Activated CD8-positive, alpha-beta memory T cell treated with anti-CD3 and anti-CD28 coated beads, Interleukin-2, amount 10 ng/mL, durations not matched to agents 7 days and 5 days (primary cell): ENCODE measurements at regions not wholly inside any gene's neighbourhood (a gene's known extent, or its start where the extent isn't known, plus 50 kb on each side); places are given as distances from the start of the nearest gene placed in this dataset.

Experiments used
- ATAC-seq: fragments of 150-1000 bp; cut with Tn5 transposase; one replicate; pipeline ENCODE4 v1.10.0; 2021; ENCODE audit warnings: moderate library complexity
- CTCF ChIA-PET: fragments of 350-600 bp; sonication (Branson Sonifier 250); formaldehyde crosslinking; loops from one replicate; lab custom pipeline; 2021; ENCODE audit warnings: antibody characterized with exemption; lab: Charles Lee
- DNase-seq: peaks from one replicate; pipeline ENCODE4 v3.0.0-alpha.2; 2020
- H3K27ac Mint-ChIP-seq: one replicate; pipeline ENCODE4 v1.8.0; 2021; ENCODE audit warnings: mild to moderate bottlenecking, mixed read lengths
- H3K27me3 Mint-ChIP-seq: one replicate; pipeline ENCODE4 v1.8.0; 2021; ENCODE audit warnings: mixed read lengths
- H3K36me3 Mint-ChIP-seq: one replicate; pipeline ENCODE4 v1.8.0; 2021; ENCODE audit warnings: mild to moderate bottlenecking, mixed read lengths
- H3K4me1 Mint-ChIP-seq: one replicate; pipeline ENCODE4 v1.8.0; 2021; ENCODE audit warnings: mixed read lengths
- H3K4me3 Mint-ChIP-seq: one replicate; pipeline ENCODE4 v1.8.0; 2021; ENCODE audit warnings: mild to moderate bottlenecking, moderate library complexity, mixed read lengths
- H3K9me3 Mint-ChIP-seq: one replicate; pipeline ENCODE4 v1.8.0; 2022; ENCODE audit warnings: low read depth, mixed read lengths

GRCh38 chr22:49573109-49573765 lies 254.4 kb downstream of the BRD1 start:
- no peak for DNase-seq
- no peaks in the 10 kb centered on the region for H3K9me3 Mint-ChIP-seq
- H3K4me1 Mint-ChIP-seq: no peaks in the 10 kb centered on the region
- no peak for ATAC-seq
- no peaks in the 10 kb centered on the region for H3K27me3 Mint-ChIP-seq
- H3K27ac Mint-ChIP-seq: no peak overlapping the region
- CTCF ChIA-PET: no interaction called here
- H3K4me3 Mint-ChIP-seq: no peak overlapping the region
- H3K36me3 Mint-ChIP-seq: no peaks in the 10 kb centered on the region

DNA sequence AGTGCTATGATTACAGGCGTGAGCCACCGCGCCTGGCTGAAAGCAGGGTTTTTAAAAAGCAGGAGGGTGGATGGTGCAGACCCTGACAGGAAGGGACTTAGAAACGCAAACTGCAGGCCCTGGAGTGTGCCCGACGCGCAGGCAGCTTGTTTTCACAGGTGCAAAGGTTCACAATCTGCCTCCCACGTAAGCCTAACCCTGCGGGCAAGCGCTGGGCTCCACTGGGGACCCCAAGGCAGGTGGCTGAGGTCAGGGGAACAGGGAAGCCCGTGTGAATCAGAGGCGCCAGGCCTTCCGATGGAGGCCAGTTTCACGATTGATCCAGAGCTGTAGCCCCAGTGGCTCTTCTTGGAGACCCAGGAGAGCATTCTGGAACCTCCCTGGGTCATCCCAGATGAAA lies 256.3 kb downstream of the BRD1 start:
- Mint-ChIP-seq H3K9me3 (no peaks in the 10 kb centered on the region), H3K27me3 (no peaks in the 10 kb centered on the region), H3K27ac (no peak overlapping the region), H3K4me3 (no peak overlapping the region), H3K4me1 (no peaks in the 10 kb centered on the region), H3K36me3 (no peaks in the 10 kb centered on the region)
- ATAC-seq (no peak), DNase-seq (no peak)
- CTCF ChIA-PET: no interaction called here

DNA sequence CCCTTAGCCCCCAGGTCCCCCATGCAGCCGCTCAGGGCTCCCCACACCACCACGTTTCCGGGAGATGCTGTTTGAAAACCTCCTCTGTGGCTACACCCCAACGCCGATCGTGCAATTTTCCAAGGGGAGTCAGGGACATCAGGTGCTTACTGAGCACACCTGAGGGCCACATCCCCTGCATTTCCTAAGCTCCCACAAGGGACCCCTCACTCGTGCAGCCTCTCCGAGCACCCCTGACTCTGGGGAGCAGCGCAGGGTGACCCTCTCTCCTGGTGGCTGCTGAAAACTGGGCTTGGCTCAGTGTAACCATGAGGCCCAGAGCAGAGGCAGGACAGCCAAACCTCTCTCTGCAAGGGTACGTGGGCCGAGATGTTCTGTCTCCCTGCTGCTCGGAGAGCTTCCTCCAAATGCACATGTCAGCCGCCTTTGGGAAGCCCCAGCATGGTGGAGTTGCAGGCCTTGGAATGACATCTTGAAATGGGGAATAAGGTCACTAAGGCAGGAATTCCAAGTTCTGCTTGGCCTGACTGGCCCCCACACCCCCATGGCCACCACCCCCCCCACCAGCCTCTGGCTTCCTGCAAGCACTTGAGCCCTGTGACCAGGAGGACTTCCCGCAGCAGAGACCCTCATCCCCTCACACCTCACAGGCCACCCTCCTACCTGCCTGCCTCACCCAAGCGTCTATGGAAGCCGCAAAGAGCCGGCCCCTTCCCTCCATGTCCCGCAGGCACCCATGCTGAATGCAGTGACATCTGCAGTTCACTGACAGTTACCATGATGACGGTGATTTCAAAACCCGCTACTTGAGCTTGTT lies 257.4 kb downstream of the BRD1 start:
- no peak for DNase-seq
- no peak overlapping the region for H3K27ac Mint-ChIP-seq
- no peaks in the 10 kb centered on the region for H3K9me3 Mint-ChIP-seq
- no peak overlapping the region for H3K4me3 Mint-ChIP-seq
- no peak for ATAC-seq
- H3K36me3 Mint-ChIP-seq: no peaks in the 10 kb centered on the region
- CTCF ChIA-PET: no interaction called here
- H3K4me1 Mint-ChIP-seq: no peaks in the 10 kb centered on the region
- H3K27me3 Mint-ChIP-seq: no peaks in the 10 kb centered on the region

- Mint-ChIP-seq H3K4me3 (no peak overlapping the region), H3K9me3 (no peaks in the 10 kb centered on the region), H3K36me3 (no peaks in the 10 kb centered on the region), H3K4me1 (no peaks in the 10 kb centered on the region), H3K27me3 (no peaks in the 10 kb centered on the region), H3K27ac (no peak overlapping the region)
- DNase-seq (no peak), ATAC-seq (no peak)
- CTCF ChIA-PET: no interaction called here
Observed at GRCh38 chr22:49569286-49570031, 258.2 kb downstream of the BRD1 start.

- no peaks in the 10 kb centered on the region for H3K27me3 Mint-ChIP-seq
- H3K36me3 Mint-ChIP-seq: no peaks in the 10 kb centered on the region
- H3K27ac Mint-ChIP-seq: no peak overlapping the region
- ATAC-seq (no peak), DNase-seq (no peak)
- H3K4me3 Mint-ChIP-seq: no peak overlapping the region
- CTCF ChIA-PET: no interaction called here
- H3K4me1 Mint-ChIP-seq: no peaks in the 10 kb centered on the region
- no peaks in the 10 kb centered on the region for H3K9me3 Mint-ChIP-seq
Observed at GRCh38 chr22:49568751-49569285, 258.9 kb downstream of the BRD1 start.

- Mint-ChIP-seq H3K4me1 (no peaks in the 10 kb centered on the region), H3K9me3 (no peaks in the 10 kb centered on the region), H3K27me3 (no peaks in the 10 kb centered on the region), H3K4me3 (no peak overlapping the region), H3K36me3 (no peaks in the 10 kb centered on the region), H3K27ac (no peak overlapping the region)
- ATAC-seq (no peak), DNase-seq (no peak)
- CTCF ChIA-PET: no interaction called here
Observed at GRCh38 chr22:49567899-49568750, 259.5 kb downstream of the BRD1 start.

DNA sequence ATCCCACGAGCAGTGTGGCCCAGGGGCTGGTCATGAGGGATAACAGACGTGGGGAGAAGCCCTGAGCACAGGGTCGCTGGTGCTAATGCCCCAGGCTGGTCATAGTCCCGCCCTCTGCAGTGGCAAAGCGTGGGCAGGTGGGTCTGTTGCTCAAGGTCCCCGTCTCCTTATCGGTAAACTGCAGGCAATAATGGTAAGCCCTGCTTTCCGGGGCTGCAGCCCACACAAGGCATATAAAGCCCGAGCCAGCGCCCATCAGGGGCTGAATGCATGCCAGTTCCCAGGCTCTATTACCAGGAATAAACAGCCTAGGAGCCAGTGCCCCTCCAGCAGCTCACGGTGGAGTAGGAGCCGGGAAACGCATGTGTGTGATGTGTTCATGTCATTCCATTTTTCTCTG lies 261.0 kb downstream of the BRD1 start:
- CTCF ChIA-PET: no interaction called here
- no peaks in the 10 kb centered on the region for H3K36me3 Mint-ChIP-seq
- no peaks in the 10 kb centered on the region for H3K27me3 Mint-ChIP-seq
- H3K27ac Mint-ChIP-seq: no peak overlapping the region
- no peak overlapping the region for H3K4me3 Mint-ChIP-seq
- no peaks in the 10 kb centered on the region for H3K4me1 Mint-ChIP-seq
- DNase-seq: no peak
- H3K9me3 Mint-ChIP-seq: no peaks in the 10 kb centered on the region
- no peak for ATAC-seq

DNA sequence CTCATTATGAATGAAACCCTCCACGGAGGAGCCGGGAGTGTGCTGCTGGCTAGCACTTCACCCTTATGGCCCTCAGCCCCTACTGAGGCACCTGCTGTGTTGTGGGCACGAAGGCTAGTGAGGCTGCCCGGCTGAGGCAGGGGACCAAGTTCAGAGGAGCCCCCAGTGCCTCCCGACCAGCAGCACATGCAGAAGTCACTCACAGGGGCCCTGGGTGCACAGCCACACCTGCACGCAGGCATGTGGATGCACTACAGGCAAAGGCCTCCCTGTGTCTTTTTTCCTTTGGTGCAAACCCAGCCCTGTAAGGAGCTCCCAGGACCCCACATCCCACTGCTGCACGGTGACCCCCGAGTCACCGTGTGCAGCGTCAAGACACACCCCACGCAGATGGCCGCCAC lies 261.5 kb downstream of the BRD1 start:
- no peaks in the 10 kb centered on the region for H3K27me3 Mint-ChIP-seq
- H3K4me1 Mint-ChIP-seq: no peaks in the 10 kb centered on the region
- no peaks in the 10 kb centered on the region for H3K36me3 Mint-ChIP-seq
- ATAC-seq (no peak), DNase-seq (no peak)
- H3K27ac Mint-ChIP-seq: no peak overlapping the region
- no peaks in the 10 kb centered on the region for H3K9me3 Mint-ChIP-seq
- CTCF ChIA-PET: no interaction called here
- H3K4me3 Mint-ChIP-seq: no peak overlapping the region

GRCh38 chr22:49565516-49565855 lies 262.2 kb downstream of the BRD1 start:
- CTCF ChIA-PET: no interaction called here
- Mint-ChIP-seq H3K27me3 (no peaks in the 10 kb centered on the region), H3K27ac (no peak overlapping the region), H3K9me3 (no peaks in the 10 kb centered on the region), H3K4me3 (no peak overlapping the region), H3K4me1 (no peaks in the 10 kb centered on the region), H3K36me3 (no peaks in the 10 kb centered on the region)
- DNase-seq (no peak), ATAC-seq (no peak)

GRCh38 chr22:49564666-49565515 lies 262.8 kb downstream of the BRD1 start:
- DNase-seq: no peak
- no peaks in the 10 kb centered on the region for H3K9me3 Mint-ChIP-seq
- H3K4me1 Mint-ChIP-seq: no peaks in the 10 kb centered on the region
- no peak overlapping the region for H3K27ac Mint-ChIP-seq
- no peak for ATAC-seq
- no peaks in the 10 kb centered on the region for H3K36me3 Mint-ChIP-seq
- CTCF ChIA-PET: no interaction called here
- H3K27me3 Mint-ChIP-seq: no peaks in the 10 kb centered on the region
- no peak overlapping the region for H3K4me3 Mint-ChIP-seq

DNA sequence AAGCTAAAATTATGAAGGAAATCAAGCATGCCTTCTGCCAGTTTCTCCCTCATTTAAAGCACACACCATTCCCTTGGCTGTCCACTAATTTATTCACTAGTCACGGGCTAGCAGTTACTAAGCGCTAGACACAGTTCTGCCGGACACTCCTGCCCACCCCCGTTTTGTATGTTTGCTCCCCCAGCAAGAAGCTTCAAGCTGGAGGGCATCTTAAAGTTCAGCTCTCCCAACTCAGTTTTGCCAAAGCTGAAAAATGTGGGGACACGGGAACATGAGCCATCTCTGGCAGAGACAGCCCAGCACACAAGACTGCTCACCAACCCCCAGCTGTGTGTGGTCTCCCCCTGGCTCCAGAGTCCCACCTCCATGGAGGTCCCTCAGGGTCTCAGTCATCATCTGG lies 263.6 kb downstream of the BRD1 start:
- H3K4me1 Mint-ChIP-seq: no peaks in the 10 kb centered on the region
- DNase-seq (no peak), ATAC-seq (no peak)
- H3K4me3 Mint-ChIP-seq: no peak overlapping the region
- no peak overlapping the region for H3K27ac Mint-ChIP-seq
- CTCF ChIA-PET: no interaction called here
- no peaks in the 10 kb centered on the region for H3K9me3 Mint-ChIP-seq
- no peaks in the 10 kb centered on the region for H3K36me3 Mint-ChIP-seq
- H3K27me3 Mint-ChIP-seq: no peaks in the 10 kb centered on the region

- DNase-seq (no peak), ATAC-seq (no peak)
- H3K9me3 Mint-ChIP-seq: no peaks in the 10 kb centered on the region
- no peaks in the 10 kb centered on the region for H3K36me3 Mint-ChIP-seq
- H3K27ac Mint-ChIP-seq: no peak overlapping the region
- H3K27me3 Mint-ChIP-seq: no peaks in the 10 kb centered on the region
- CTCF ChIA-PET: no interaction called here
- H3K4me3 Mint-ChIP-seq: no peak overlapping the region
- H3K4me1 Mint-ChIP-seq: no peaks in the 10 kb centered on the region
Observed at GRCh38 chr22:49562685-49563249, 264.9 kb downstream of the BRD1 start.
